ENCODE measurements at regions not wholly inside any gene's neighbourhood (a gene's known extent, or its start where the extent isn't known, plus 50 kb on each side); places are given as distances from the start of the nearest gene placed in this dataset.

- TF ChIP-seq CTCF (conservative IDR thresholded peaks at IDR 0.05; ENCODE audit: low read length) = no peak
- TF ChIP-seq EZH2phosphoT487 (IDR thresholded peaks at IDR 0.05; ENCODE audit: borderline replicate concordance) = no peak
Observed at GRCh38 chr15:99441444-99441800, 124.4 kb upstream of the MEF2A start.
